ENCODE measurements at regions not wholly inside any gene's neighbourhood (a gene's known extent, or its start where the extent isn't known, plus 50 kb on each side); places are given as distances from the start of the nearest gene placed in this dataset.

GRCh38 chr3:140760324-140761075 is 82.6 kb downstream of the TRIM42 start:
- no peak for TF ChIP-seq CTCF (IDR thresholded peaks at IDR 0.05; ENCODE audit: unreplicated experiment)
- H3K4me3 Mint-ChIP-seq: no peak overlapping the region
- H3K27me3 Mint-ChIP-seq (ENCODE audit: low read depth): peaks cover 23% of the 10 kb centered on the region
- H3K9me3 Mint-ChIP-seq: no peaks in the 10 kb centered on the region
- no peak overlapping the region for H3K27ac Mint-ChIP-seq
- DNase-seq (ENCODE audit: low spot score in 2 of 2, unreplicated experiment in 2 of 2): no peak
- H3K36me3 Mint-ChIP-seq: no peaks in the 10 kb centered on the region
- peaks cover 2% of the 10 kb centered on the region for H3K4me1 Mint-ChIP-seq

GRCh38 chr3:140761076-140761639 is 83.3 kb downstream of the TRIM42 start:
- DNase-seq (ENCODE audit: low spot score in 2 of 2, unreplicated experiment in 2 of 2): no peak
- Mint-ChIP-seq H3K36me3 (no peaks in the 10 kb centered on the region), H3K4me1 (peaks cover 2% of the 10 kb centered on the region), H3K9me3 (no peaks in the 10 kb centered on the region), H3K4me3 (no peak overlapping the region), H3K27ac (no peak overlapping the region), H3K27me3 (ENCODE audit: low read depth) (peaks cover 24% of the 10 kb centered on the region)
- TF ChIP-seq CTCF (IDR thresholded peaks at IDR 0.05; ENCODE audit: unreplicated experiment): no peak

DNA sequence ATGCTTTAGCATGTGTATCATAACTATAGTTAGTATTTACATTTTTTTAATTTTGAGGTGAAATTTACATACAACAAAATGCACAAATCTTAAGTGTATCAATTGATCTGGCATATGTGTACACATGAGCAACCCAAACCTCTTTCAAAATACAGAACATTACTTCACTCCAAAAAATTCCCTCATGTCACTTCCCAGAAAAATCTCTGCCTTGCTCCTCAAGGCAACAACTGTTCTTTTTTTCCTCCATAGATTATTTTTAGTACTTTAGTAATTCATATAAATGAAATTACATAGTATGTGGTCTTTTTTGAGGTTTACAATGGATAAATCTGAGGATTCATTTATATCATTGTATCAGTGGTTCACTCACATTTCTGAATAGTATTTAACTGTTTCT is 84.9 kb downstream of the TRIM42 start:
- TF ChIP-seq CTCF (IDR thresholded peaks at IDR 0.05; ENCODE audit: unreplicated experiment): no peak
- peaks cover 26% of the 10 kb centered on the region for H3K27me3 Mint-ChIP-seq (ENCODE audit: low read depth)
- DNase-seq (ENCODE audit: low spot score in 2 of 2, unreplicated experiment in 2 of 2): no peak
- no peak overlapping the region for H3K27ac Mint-ChIP-seq
- no peak overlapping the region for H3K4me3 Mint-ChIP-seq
- peaks cover 2% of the 10 kb centered on the region for H3K4me1 Mint-ChIP-seq
- H3K36me3 Mint-ChIP-seq: no peaks in the 10 kb centered on the region
- no peaks in the 10 kb centered on the region for H3K9me3 Mint-ChIP-seq

GRCh38 chr3:140763532-140763931 is 85.7 kb downstream of the TRIM42 start:
- no peak for TF ChIP-seq CTCF (IDR thresholded peaks at IDR 0.05; ENCODE audit: unreplicated experiment)
- H3K4me3 Mint-ChIP-seq: no peak overlapping the region
- peaks cover 24% of the 10 kb centered on the region for H3K27me3 Mint-ChIP-seq (ENCODE audit: low read depth)
- H3K4me1 Mint-ChIP-seq: peaks cover 2% of the 10 kb centered on the region
- DNase-seq (ENCODE audit: low spot score in 2 of 2, unreplicated experiment in 2 of 2): no peak
- no peaks in the 10 kb centered on the region for H3K36me3 Mint-ChIP-seq
- no peak overlapping the region for H3K27ac Mint-ChIP-seq
- H3K9me3 Mint-ChIP-seq: no peaks in the 10 kb centered on the region

DNA sequence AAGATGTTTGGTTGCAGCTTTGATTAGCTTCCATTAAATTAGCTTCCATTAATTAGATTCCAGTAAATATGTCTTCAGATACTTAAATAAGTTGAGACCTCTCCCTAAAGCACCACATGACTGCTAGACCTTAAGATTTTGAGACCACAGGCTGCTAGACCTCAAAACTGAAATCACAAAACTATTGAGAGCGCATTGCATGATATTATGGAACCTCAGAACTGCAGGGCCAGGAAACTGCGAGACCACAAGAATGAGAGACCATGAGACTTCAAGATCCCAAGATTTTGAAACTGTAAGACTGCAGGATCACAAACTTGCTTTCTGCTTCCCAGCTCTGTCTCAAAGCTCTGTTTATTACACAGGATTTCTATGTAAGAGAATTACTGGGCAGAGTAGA is 87.4 kb downstream of the TRIM42 start:
- Mint-ChIP-seq H3K4me1 (peaks cover 2% of the 10 kb centered on the region), H3K4me3 (no peak overlapping the region), H3K27ac (no peak overlapping the region), H3K27me3 (ENCODE audit: low read depth) (peaks cover 24% of the 10 kb centered on the region), H3K36me3 (no peaks in the 10 kb centered on the region), H3K9me3 (no peaks in the 10 kb centered on the region)
- no peak for TF ChIP-seq CTCF (IDR thresholded peaks at IDR 0.05; ENCODE audit: unreplicated experiment)
- no peak for DNase-seq (ENCODE audit: low spot score in 2 of 2, unreplicated experiment in 2 of 2)

Measured in mesothelial cell of epicardium (in vitro differentiated cells).